ENCODE measurements at regions not wholly inside any gene's neighbourhood (a gene's known extent, or its start where the extent isn't known, plus 50 kb on each side); places are given as distances from the start of the nearest gene placed in this dataset.

- no peak for FAIRE-seq
Observed at GRCh38 chr4:107219681-107220080, 183.6 kb upstream of the DKK2 start.

GRCh38 chr4:107216379-107216778 lies 180.3 kb upstream of the DKK2 start:
- FAIRE-seq, result no peak

GRCh38 chr4:107215222-107215621 lies 179.1 kb upstream of the DKK2 start:
- no peak for FAIRE-seq

GRCh38 chr4:107213880-107214279 lies 177.8 kb upstream of the DKK2 start:
- FAIRE-seq, result no peak

- FAIRE-seq, result no peak
Observed at GRCh38 chr4:107213410-107213809, 177.3 kb upstream of the DKK2 start.

GRCh38 chr4:107212565-107212964 lies 176.5 kb upstream of the DKK2 start:
- no peak for FAIRE-seq

GRCh38 chr4:107210450-107211239 lies 174.5 kb upstream of the DKK2 start:
- no peak for FAIRE-seq

- no peak for FAIRE-seq
Observed at GRCh38 chr4:107203733-107204132, 167.6 kb upstream of the DKK2 start.

GRCh38 chr4:107202744-107203143 lies 166.6 kb upstream of the DKK2 start:
- no peak for FAIRE-seq

- FAIRE-seq, result no peak
Observed at GRCh38 chr4:107197121-107197520, 161.0 kb upstream of the DKK2 start.

- no peak for FAIRE-seq
Observed at GRCh38 chr4:107196312-107196711, 160.2 kb upstream of the DKK2 start.

GRCh38 chr4:107194005-107194404 lies 157.9 kb upstream of the DKK2 start:
- FAIRE-seq, result no peak

- no peak for FAIRE-seq
Observed at GRCh38 chr4:107192601-107193000, 156.5 kb upstream of the DKK2 start.

- FAIRE-seq, result no peak
Observed at GRCh38 chr4:107187091-107187490, 151.0 kb upstream of the DKK2 start.

GRCh38 chr4:107183155-107183774 lies 147.2 kb upstream of the DKK2 start:
- peak; percentile 97 for FAIRE-seq

GRCh38 chr4:107182347-107182746 lies 146.2 kb upstream of the DKK2 start:
- no peak for FAIRE-seq

GRCh38 chr4:107166873-107167450 lies 130.8 kb upstream of the DKK2 start:
- FAIRE-seq, result no peak

- no peak for FAIRE-seq
Observed at GRCh38 chr4:107166181-107166580, 130.1 kb upstream of the DKK2 start.

GRCh38 chr4:107164962-107165475 lies 128.9 kb upstream of the DKK2 start:
- FAIRE-seq, result no peak

GRCh38 chr4:107156443-107156842 lies 120.3 kb upstream of the DKK2 start:
- no peak for FAIRE-seq

GRCh38 chr4:107155366-107155765 lies 119.3 kb upstream of the DKK2 start:
- no peak for FAIRE-seq

- FAIRE-seq, result no peak
Observed at GRCh38 chr4:107153956-107154355, 117.8 kb upstream of the DKK2 start.

GRCh38 chr4:107153228-107153627 lies 117.1 kb upstream of the DKK2 start:
- no peak for FAIRE-seq

- no peak for FAIRE-seq
Observed at GRCh38 chr4:107151173-107151572, 115.1 kb upstream of the DKK2 start.
